DOHH2 (cell line): ENCODE measurements at regions not wholly inside any gene's neighbourhood (a gene's known extent, or its start where the extent isn't known, plus 50 kb on each side); places are given as distances from the start of the nearest gene placed in this dataset.

Experiments used
- H3F3A ChIP-seq: fragments of 200-600 bp; sonication (generic), shearing (Covaris generic); 2 replicates; pipeline ENCODE4 v1.6.0; 2016; ENCODE audit warnings: antibody characterized with exemption, mild to moderate bottlenecking; ENCODE audit not compliant: control insufficient read depth, insufficient read depth
- H3K27ac ChIP-seq: fragments of 200-600 bp; sonication (generic); 2 replicates; pipeline ENCODE4 v1.5.1; 2014; ENCODE audit warnings: low read depth, mild to moderate bottlenecking, low read length, moderate library complexity
- H3K27me3 ChIP-seq: fragments of 200-600 bp; sonication (generic); 2 replicates; pipeline ENCODE4 v1.6.1; 2014; ENCODE audit warnings: mild to moderate bottlenecking, low read length, mixed read lengths; ENCODE audit not compliant: control insufficient read depth
- H3K36me3 ChIP-seq: fragments of 200-600 bp; sonication (generic); 2 replicates; pipeline ENCODE4 v1.6.1; 2014; ENCODE audit warnings: mild to moderate bottlenecking, low read length, moderate library complexity, mixed read lengths; ENCODE audit not compliant: control insufficient read depth
- H3K4me1 ChIP-seq: fragments of 200-600 bp; sonication (generic); 2 replicates; pipeline ENCODE4 v1.6.1; 2014; ENCODE audit warnings: mild to moderate bottlenecking, low read length, mixed read lengths; ENCODE audit not compliant: control insufficient read depth
- H3K4me2 ChIP-seq: fragments of 200-600 bp; sonication (generic); 2 replicates; pipeline ENCODE4 v1.6.0; 2014; ENCODE audit warnings: mild to moderate bottlenecking, low read length, moderate library complexity
- H3K4me3 ChIP-seq: fragments of 200-600 bp; sonication (generic); 2 replicates; pipeline ENCODE4 v1.5.1; 2014; ENCODE audit warnings: mild to moderate bottlenecking, low read length, mixed read lengths
- H3K79me2 ChIP-seq: fragments of 200-600 bp; sonication (generic); 2 replicates; pipeline ENCODE4 v1.6.1; 2014; ENCODE audit warnings: mild to moderate bottlenecking, low read length, mixed read lengths; ENCODE audit not compliant: control insufficient read depth
- H3K9me2 ChIP-seq: fragments of 200-600 bp; sonication (generic); replicated peaks from 2 replicates; pipeline ENCODE4 v1.6.1; 2014; ENCODE audit warnings: mild to moderate bottlenecking, low read length, mixed read lengths; ENCODE audit not compliant: control insufficient read depth
- H3K9me3 ChIP-seq: fragments of 200-600 bp; sonication (generic); 2 replicates; pipeline ENCODE4 v1.6.1; 2014; ENCODE audit warnings: antibody characterized with exemption, low read length, mixed read lengths; ENCODE audit not compliant: control insufficient read depth, insufficient read depth
- H4K20me1 ChIP-seq: fragments of 200-600 bp; sonication (generic); 2 replicates; pipeline ENCODE4 v1.6.0; 2014; ENCODE audit warnings: low read depth, mild to moderate bottlenecking, antibody characterized with exemption, low read length, moderate library complexity; ENCODE audit not compliant: control insufficient read depth, insufficient read depth
- CTCF ChIP-seq: fragments of 200-600 bp; sonication (generic); IDR thresholded peaks from one replicate; pipeline ENCODE4 v1.5.1; 2014; ENCODE audit warnings: antibody characterized with exemption, mild to moderate bottlenecking, low read depth, low read length; ENCODE audit not compliant: poor library complexity, severe bottlenecking
- EZH2phosphoT487 ChIP-seq: fragments of 200-600 bp; sonication (generic); IDR thresholded peaks from 2 replicates; pipeline ENCODE4 v1.6.1; 2017; ENCODE audit warnings: borderline replicate concordance, mild to moderate bottlenecking, antibody characterized with exemption, low read length, moderate library complexity, mixed read lengths

GRCh38 chr7:46137725-46138124, 216.7 kb upstream of the IGFBP3 start:
- H4K20me1 ChIP-seq = no peaks in the 10 kb centered on the region
- H3K27me3 ChIP-seq = no peaks in the 10 kb centered on the region
- H3K27ac ChIP-seq = no peak overlapping the region
- H3F3A ChIP-seq = no peaks in the 10 kb centered on the region
- TF ChIP-seq EZH2phosphoT487 (no peak), CTCF (no peak)
- H3K36me3 ChIP-seq = no peaks in the 10 kb centered on the region
- no peaks in the 10 kb centered on the region for H3K79me2 ChIP-seq
- H3K4me3 ChIP-seq = no peak overlapping the region
- H3K4me1 ChIP-seq = no peaks in the 10 kb centered on the region
- H3K9me2 ChIP-seq = no peaks in the 10 kb centered on the region
- no peaks in the 10 kb centered on the region for H3K9me3 ChIP-seq
- H3K4me2 ChIP-seq = no peak overlapping the region

- no peaks in the 10 kb centered on the region for H3K4me1 ChIP-seq
- no peaks in the 10 kb centered on the region for H3K9me3 ChIP-seq
- no peaks in the 10 kb centered on the region for H4K20me1 ChIP-seq
- no peaks in the 10 kb centered on the region for H3K27me3 ChIP-seq
- H3K36me3 ChIP-seq = no peaks in the 10 kb centered on the region
- no peaks in the 10 kb centered on the region for H3K79me2 ChIP-seq
- TF ChIP-seq EZH2phosphoT487 = no peak
- TF ChIP-seq CTCF = no peak
- H3F3A ChIP-seq = no peaks in the 10 kb centered on the region
- H3K4me3 ChIP-seq = no peak overlapping the region
- no peak overlapping the region for H3K4me2 ChIP-seq
- no peak overlapping the region for H3K27ac ChIP-seq
- H3K9me2 ChIP-seq = no peaks in the 10 kb centered on the region
Measured at GRCh38 chr7:46135557-46135956, 214.5 kb upstream of the IGFBP3 start.

- Histone ChIP-seq H3K27me3 (no peaks in the 10 kb centered on the region), H3K4me2 (no peak overlapping the region), H4K20me1 (no peaks in the 10 kb centered on the region), H3F3A (no peaks in the 10 kb centered on the region), H3K9me3 (no peaks in the 10 kb centered on the region), H3K27ac (no peak overlapping the region), H3K36me3 (no peaks in the 10 kb centered on the region), H3K4me1 (no peaks in the 10 kb centered on the region), H3K9me2 (no peaks in the 10 kb centered on the region), H3K4me3 (no peak overlapping the region), H3K79me2 (no peaks in the 10 kb centered on the region)
- no peak for TF ChIP-seq CTCF
- no peak for TF ChIP-seq EZH2phosphoT487
Measured at GRCh38 chr7:46134795-46135194, 213.7 kb upstream of the IGFBP3 start.

- Histone ChIP-seq H3F3A (no peaks in the 10 kb centered on the region), H3K79me2 (no peaks in the 10 kb centered on the region), H3K4me1 (no peaks in the 10 kb centered on the region), H3K4me3 (no peak overlapping the region), H3K27ac (no peak overlapping the region), H3K36me3 (no peaks in the 10 kb centered on the region), H3K9me2 (no peaks in the 10 kb centered on the region), H4K20me1 (no peaks in the 10 kb centered on the region), H3K27me3 (no peaks in the 10 kb centered on the region), H3K9me3 (no peaks in the 10 kb centered on the region), H3K4me2 (no peak overlapping the region)
- TF ChIP-seq EZH2phosphoT487 = no peak
- TF ChIP-seq CTCF = no peak
Measured at GRCh38 chr7:46134385-46134784, 213.3 kb upstream of the IGFBP3 start.
